GM12875 (cell line): ENCODE measurements at regions not wholly inside any gene's neighbourhood (a gene's known extent, or its start where the extent isn't known, plus 50 kb on each side); places are given as distances from the start of the nearest gene placed in this dataset.
"Not testable (repeated sequence)": the region's sequence is repeated elsewhere in the genome, so short reads cannot be mapped to it uniquely, and the experiment has no call there.

Source experiments
- H3K4me3 ChIP-seq: one replicate; pipeline ENCODE4 v1.5.1; 2011; ENCODE audit warnings: low read depth, low read length, control low read depth
- CTCF ChIP-seq: IDR thresholded peaks from 2 replicates; pipeline ENCODE4 v1.5.1; 2011; ENCODE audit warnings: low read depth, mild to moderate bottlenecking, control low read depth, inconsistent platforms, low read length, moderate library complexity, borderline replicate concordance; ENCODE audit not compliant: insufficient read depth

GRCh38 chr6:115873901-115874300 is 186.8 kb downstream of the FRK start:
- no peak overlapping the region for H3K4me3 ChIP-seq
- no peak for TF ChIP-seq CTCF

- H3K4me3 ChIP-seq = no peak overlapping the region
- no peak for TF ChIP-seq CTCF
Measured at GRCh38 chr6:115870464-115870863, 190.2 kb downstream of the FRK start.

DNA sequence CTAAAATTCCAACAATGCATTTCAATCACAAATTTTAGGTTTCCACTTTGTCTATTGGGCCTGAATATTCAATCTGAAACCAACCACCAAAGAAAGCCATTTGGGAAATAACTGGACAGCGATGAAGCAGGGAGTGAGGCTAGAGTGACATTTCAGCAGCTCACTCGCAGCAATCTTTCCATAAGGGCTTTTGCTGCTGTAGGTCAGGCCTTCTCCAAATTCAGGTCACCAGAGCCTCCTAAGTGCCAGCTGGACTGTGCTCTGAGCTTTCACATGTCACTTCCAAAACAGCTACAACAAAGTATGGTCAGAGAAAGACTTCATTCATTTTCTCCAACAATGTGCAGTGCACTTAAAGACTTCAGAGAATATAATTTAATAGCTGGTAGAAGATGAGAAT is 194.8 kb downstream of the FRK start:
- TF ChIP-seq CTCF = no peak

DNA sequence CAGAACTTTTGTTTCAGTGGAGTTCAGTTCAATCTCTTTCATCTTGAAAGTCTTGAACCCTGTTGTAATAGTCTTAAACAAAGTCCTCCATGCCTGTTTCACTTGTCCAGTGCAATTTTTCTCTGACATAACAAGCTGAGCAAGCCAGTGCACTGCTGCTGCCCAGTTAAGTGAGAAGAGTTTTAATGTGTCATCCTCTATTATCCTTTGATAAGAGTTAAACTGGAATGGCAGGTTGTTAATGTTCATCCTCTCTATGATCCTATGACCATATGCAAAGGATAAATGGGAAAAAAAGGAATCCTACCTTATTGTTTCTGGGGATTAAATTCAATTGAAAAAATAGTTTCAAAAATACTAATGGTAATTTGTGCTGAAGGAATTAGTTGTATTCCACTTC is 197.5 kb downstream of the FRK start:
- no peak overlapping the region for H3K4me3 ChIP-seq
- no peak for TF ChIP-seq CTCF

More for the DNA sequence above, 194.8 kb downstream of the FRK start:
- H3K4me3 ChIP-seq = no peak overlapping the region

GRCh38 chr6:115861658-115862057 is 199.0 kb downstream of the FRK start:
- H3K4me3 ChIP-seq = not testable (repeated sequence)

DNA sequence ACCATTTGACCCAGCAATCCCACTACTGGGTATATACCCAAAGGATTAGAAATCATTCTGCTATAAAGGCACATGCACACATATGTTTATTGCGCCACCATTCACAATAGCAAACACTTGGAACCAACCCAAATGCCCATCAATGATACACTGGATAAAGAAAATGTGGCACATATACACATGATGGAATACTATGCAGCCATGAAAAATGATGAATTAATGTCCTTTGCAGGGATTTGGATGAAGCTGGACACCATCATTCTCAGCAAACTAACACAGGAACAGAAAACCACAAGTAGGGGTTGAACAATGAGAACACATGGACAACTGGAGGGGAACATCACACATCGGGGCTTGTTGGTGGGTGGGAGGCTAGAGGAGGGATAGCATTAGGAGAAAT is 201.1 kb downstream of the FRK start:
- H3K4me3 ChIP-seq = not testable (repeated sequence)

DNA sequence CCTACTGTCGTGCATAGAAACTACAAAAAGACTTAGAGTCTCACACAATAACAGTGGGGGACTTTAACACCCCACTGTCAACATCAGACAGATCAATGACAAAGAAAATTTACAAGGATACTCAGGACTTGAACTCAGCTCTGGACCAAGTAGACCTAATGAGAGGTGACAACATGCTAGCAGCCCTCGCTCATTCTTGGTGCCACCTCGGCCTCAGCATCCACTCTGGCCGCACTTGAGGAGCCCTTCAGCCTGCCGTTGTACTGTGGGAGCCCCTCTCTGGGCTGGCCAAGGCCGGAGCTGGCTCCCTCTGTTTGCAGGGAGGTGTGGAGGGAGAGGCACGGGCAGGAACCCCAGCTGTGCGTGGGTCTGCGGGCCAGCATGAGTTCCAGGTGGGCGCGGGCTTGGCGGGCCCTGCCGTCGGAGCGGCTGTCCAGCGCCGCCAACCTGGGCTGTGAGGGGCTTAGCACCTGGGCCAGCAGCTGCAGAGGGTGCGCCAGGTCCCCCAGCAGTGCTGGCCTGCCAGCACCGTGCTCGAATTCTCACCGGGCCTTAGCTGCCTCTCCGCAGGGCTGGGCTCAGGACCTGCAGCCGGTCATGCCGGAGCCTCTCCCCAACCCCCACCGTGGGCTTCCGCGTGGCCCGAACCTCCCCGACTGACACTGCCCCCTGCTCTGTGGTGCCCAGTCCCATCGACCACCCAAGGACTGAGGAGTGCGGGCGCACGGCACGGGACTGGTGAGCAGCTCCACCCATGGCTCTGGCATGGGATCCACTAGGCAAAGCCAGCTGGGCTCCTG is 205.6 kb downstream of the FRK start:
- no peak for TF ChIP-seq CTCF
- no peak overlapping the region for H3K4me3 ChIP-seq

GRCh38 chr6:115847671-115848070 is 213.0 kb downstream of the FRK start:
- H3K4me3 ChIP-seq = no peak overlapping the region
- TF ChIP-seq CTCF = no peak
